ENCODE measurements at regions not wholly inside any gene's neighbourhood (a gene's known extent, or its start where the extent isn't known, plus 50 kb on each side); places are given as distances from the start of the nearest gene placed in this dataset.

DNA sequence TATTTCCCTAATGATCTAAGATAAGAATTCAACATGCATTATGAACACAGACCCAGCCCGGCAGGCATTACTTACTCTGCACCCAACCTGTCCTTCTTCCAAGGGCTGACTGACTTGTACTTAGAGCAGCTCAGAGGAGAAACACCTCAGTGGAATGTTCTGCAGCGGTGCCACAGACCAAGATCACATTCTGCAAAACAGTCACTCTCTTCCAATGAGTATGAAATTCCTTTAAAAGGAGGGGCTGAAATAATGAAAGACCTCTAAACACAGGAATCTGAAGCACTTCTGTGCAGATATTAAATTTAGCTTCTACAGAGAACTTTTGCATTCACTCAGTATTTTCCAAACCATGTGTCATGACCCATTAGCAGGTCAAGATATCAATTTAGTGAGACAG, 172.9 kb downstream of the ZDHHC21 start:
- DNase-seq (ENCODE audit: low spot score) = no peak
- FAIRE-seq = no peak

GRCh38 chr9:14517154-14517906, 175.9 kb downstream of the ZDHHC21 start:
- no peak for FAIRE-seq
- no peak for DNase-seq (ENCODE audit: low spot score)

- no peak for FAIRE-seq
- DNase-seq (ENCODE audit: low spot score) = no peak
These were observed 176.6 kb downstream of the ZDHHC21 start for GRCh38 chr9:14516656-14517055.

- no peak for DNase-seq (ENCODE audit: low spot score)
- no peak for FAIRE-seq
These were observed 177.5 kb downstream of the ZDHHC21 start for GRCh38 chr9:14515571-14516198.

GRCh38 chr9:14515049-14515448, 178.2 kb downstream of the ZDHHC21 start:
- FAIRE-seq (no peak), DNase-seq (ENCODE audit: low spot score) (no peak)

DNA sequence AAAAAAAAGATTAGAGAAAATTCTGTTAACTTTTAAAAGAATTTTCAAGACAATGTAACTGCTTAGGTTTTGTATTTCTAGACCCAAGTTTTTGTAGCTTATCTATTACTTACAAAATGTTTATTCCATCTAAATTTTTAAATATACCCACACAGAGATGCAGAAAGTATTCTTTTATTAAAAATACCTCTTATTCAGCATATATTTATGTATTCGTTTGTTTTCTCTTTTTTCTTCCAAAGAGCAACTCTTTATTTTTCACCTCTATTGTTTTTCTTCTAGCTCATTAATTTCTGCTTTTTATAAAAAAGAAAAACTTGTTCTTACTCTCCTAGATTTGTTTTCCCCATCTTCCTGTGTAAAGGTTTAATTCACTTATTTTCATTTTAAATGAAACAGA, 180.3 kb downstream of the ZDHHC21 start:
- no peak for DNase-seq (ENCODE audit: low spot score)
- FAIRE-seq = no peak

DNA sequence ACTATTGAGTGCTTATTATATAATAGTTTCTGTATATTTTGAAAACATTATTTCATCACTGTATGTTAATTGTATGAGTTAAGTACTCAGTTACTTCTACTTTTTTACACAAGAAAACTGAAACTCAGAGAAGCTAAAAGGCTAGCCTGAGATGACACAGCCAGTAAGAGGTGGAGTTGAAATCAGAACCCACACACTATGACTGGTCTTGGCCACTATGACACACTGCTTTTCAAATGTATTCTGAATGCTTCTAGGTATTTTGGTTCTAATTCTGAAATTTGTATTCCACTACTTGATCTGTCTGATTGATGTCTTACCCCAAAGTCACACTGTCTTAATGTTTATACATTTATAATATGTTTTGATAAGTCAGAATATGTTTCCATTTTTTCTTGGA, 181.8 kb downstream of the ZDHHC21 start:
- DNase-seq (ENCODE audit: low spot score) (no peak), FAIRE-seq (no peak)

DNA sequence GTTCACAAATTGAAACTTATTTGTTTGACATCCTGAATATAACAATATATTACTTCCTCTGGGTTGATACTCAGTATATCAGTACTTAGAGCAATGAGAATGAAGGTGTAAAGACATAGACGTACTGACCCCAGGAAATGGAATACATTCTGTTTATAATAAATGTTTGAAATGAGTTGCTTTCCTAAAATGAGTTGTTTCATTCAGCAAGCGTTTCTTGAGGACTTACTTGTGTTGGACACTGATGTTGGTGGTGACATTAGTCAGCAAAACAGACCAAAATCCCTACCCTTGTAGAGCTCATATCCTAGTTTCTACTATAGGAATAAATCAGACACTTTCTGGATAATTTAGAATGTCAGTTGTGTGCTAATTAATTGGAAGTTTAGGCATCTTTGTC, 184.3 kb downstream of the ZDHHC21 start:
- FAIRE-seq (no peak), DNase-seq (ENCODE audit: low spot score) (no peak)

GRCh38 chr9:14501366-14501765, 187.4 kb upstream of the NFIB start:
- no peak for FAIRE-seq
- no peak for DNase-seq (ENCODE audit: low spot score)

DNA sequence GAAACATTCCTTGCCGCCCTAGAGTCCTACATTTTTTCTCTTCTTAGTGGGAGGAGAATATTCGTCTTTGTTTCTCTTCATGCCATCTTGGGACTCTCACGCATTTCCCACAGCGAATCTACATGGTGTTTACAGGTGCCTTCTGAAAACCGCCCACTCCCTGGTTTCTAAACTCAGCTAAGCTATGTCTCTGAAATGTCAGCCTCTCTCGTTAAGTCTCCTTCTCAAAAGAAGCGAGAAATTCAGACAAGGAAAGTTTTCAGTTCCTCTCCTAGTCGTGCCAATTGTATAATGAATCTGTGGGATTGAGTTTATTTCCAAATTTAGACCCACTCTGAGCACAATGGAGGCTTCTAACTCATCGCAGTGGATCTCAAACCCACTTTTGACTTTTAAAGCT, 186.8 kb upstream of the NFIB start:
- DNase-seq (ENCODE audit: low spot score) (no peak), FAIRE-seq (no peak)

GRCh38 chr9:14499976-14500375, 186.0 kb upstream of the NFIB start:
- FAIRE-seq (no peak), DNase-seq (ENCODE audit: low spot score) (no peak)

GRCh38 chr9:14498824-14499223, 184.9 kb upstream of the NFIB start:
- no peak for DNase-seq (ENCODE audit: low spot score)
- no peak for FAIRE-seq

- FAIRE-seq (no peak), DNase-seq (ENCODE audit: low spot score) (no peak)
These were observed 183.5 kb upstream of the NFIB start for GRCh38 chr9:14497476-14497875.

- FAIRE-seq = no peak
- no peak for DNase-seq (ENCODE audit: low spot score)
These were observed 174.7 kb upstream of the NFIB start for GRCh38 chr9:14488421-14489190.

DNA sequence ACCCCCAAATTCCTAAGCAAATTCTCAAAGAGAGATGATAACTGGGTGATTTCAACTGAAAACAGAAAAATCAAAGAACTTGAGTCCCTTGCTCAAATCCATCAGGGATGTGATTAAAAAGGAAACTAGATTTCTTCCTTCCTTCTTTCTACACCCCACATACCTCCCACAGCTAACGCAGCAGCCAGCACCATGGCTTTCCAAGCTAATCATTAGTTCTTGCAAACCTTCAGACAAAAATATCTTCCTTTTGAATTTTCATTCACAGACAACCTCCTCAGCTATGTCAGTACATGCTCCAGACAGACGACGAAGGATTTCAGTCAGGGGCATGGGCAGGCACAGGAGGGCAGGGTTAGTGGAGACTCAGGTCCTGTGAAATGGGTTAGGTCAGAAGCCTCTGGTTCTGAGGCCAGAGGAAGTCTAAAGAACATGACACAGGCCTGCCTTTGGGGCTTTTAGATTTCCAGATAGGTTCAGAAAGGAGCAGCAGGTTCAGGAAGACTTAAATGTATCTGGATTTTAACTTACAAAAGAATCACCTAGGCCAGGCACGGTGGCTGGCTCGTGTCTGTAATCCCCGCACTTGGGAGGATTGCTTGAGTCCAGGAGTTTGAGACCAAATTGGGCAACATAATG, 173.7 kb upstream of the NFIB start:
- no peak for DNase-seq (ENCODE audit: low spot score)
- no peak for FAIRE-seq

DNA sequence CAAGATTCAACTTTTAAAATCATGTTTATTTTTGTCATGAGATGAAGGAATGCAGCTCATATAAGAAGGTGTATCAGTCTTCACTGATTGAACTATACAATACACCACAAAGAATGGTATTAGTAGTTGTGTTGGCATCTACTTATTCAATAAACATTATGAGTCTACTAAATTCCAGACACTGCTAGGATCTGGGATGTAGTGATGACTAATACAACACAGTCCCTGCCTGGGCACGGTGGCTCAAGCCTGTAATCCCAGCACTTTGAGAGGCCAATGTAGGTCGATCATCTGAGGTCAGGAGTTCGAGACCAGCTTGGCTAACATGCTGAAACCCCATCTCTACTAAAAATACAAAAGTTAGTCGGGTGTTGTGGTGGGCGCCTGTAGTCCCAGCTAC, 171.4 kb upstream of the NFIB start:
- no peak for DNase-seq (ENCODE audit: low spot score)
- FAIRE-seq = no peak

DNA sequence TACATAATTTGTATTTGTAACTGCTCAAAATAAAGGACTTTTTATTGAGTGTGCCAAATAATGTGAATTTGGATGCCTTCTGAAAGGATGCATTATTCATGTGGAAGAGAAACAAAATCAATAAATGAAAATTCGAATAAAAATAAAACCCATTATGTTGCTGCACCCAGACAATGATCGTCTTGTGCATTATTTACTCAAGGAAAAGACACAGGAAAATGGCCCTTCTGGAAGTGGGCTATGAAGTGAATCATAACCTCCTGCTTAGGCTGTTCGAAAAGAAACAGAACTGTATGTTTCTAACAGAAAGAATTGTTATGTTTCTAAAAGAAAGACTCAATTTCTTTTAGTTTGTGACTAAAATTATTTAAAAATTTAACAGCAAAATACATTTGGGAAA, 168.9 kb upstream of the NFIB start:
- DNase-seq (ENCODE audit: low spot score) = no peak
- no peak for FAIRE-seq

- FAIRE-seq = no peak
These were observed 166.6 kb upstream of the NFIB start for GRCh38 chr9:14480526-14480925.

GRCh38 chr9:14479163-14479560, 165.2 kb upstream of the NFIB start:
- FAIRE-seq (no peak), DNase-seq (ENCODE audit: low spot score) (no peak)

More at GRCh38 chr9:14480526-14480925, 166.6 kb upstream of the NFIB start:
- no peak for DNase-seq (ENCODE audit: low spot score)

DNA sequence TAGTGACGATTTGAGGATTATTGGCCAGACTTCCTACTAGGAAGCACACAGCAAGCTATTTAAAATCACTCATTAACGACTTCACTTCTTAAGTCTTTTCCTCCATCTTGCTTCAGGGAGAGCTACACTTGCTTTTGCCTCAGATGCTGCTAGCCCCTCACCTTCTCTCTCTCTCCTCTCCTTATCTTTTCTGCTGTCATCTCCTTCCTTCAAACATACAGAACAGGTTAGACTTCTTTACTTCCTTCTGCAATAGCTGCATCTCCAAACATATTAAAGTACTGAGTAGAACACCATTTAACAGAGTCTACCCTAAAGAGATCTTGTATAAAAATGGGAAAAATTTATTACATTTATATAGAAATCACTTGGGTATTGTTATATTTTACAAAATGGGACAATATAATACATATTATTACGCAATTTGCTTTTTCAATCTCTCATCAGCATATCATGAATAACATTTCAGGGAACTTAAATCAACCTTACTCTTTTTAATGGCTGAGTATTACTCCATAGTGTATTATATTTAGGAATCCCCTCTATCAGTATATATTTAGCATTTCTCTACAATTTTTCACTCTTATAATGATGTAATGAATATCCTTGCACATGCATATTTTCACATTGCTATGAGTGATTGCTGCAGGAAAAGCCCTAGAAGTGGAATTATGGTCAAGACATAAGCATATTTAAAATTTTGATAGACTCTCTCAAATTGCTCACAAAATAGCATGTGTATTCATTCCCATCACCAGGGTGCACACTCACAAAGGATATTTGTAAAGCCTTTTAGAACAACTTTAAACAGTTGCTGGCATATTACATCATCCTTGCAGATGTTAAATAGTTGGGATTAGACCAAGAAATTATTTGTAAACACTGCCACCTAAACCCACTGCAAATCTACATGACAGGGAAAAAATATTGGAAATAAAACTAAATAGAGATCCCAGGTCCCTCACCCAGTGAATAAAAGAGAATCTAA, 164.5 kb upstream of the NFIB start:
- DNase-seq (ENCODE audit: low spot score) = no peak
- no peak for FAIRE-seq

- DNase-seq (ENCODE audit: low spot score) (no peak), FAIRE-seq (no peak)
These were observed 157.1 kb upstream of the NFIB start for GRCh38 chr9:14471041-14471440.
